BLaER1 treated with 17β-estradiol and CSF1 and Interleukin-3, amounts not matched to agents 10 nM and 100 nM (cell line): ENCODE measurements at regions not wholly inside any gene's neighbourhood (a gene's known extent, or its start where the extent isn't known, plus 50 kb on each side); places are given as distances from the start of the nearest gene placed in this dataset.
A peak's percentile ranks its signal among the peaks of the same experiment; 100 is the strongest.

ENCODE experiments used
- H3K27ac ChIP-seq, 11 experiments: shearing (Covaris generic); formaldehyde crosslinking; 2 replicates each; pipeline ENCODE4 v1.8.1; 2022
- H3K27me3 ChIP-seq, 11 experiments: shearing (Covaris generic); formaldehyde crosslinking; 2 replicates each; pipeline ENCODE4 v1.8.1; 2022
- H3K36me3 ChIP-seq, 11 experiments: shearing (Covaris generic); formaldehyde crosslinking; 2 replicates each; pipeline ENCODE4 v1.8.1; 2022
- H3K4me1 ChIP-seq, 10 experiments: shearing (Covaris generic); formaldehyde crosslinking; 2 replicates each; pipeline ENCODE4 v1.8.1; 2022
- H3K4me2 ChIP-seq, 11 experiments: shearing (Covaris generic); formaldehyde crosslinking; 2 replicates each; pipeline ENCODE4 v1.8.1; 2022
- H3K4me3 ChIP-seq, 10 experiments: shearing (Covaris generic); formaldehyde crosslinking; 2 replicates each; pipeline ENCODE4 v1.8.1; 2022
- H3K9ac ChIP-seq, 11 experiments: shearing (Covaris generic); formaldehyde crosslinking; 2 replicates each; pipeline ENCODE4 v1.8.1; 2022
- H3K9me3 ChIP-seq, 11 experiments: shearing (Covaris generic); formaldehyde crosslinking; replicated peaks in 1 of 11; 2 replicates each; pipeline ENCODE4 v1.8.1; 2022
- H4K20me1 ChIP-seq, 11 experiments: shearing (Covaris generic); formaldehyde crosslinking; 2 replicates each; pipeline ENCODE4 v1.8.1; 2022
- Cebpa-rat ChIP-seq, 11 experiments: shearing (Covaris generic); IDR thresholded peaks; 2 replicates each; pipeline ENCODE4 v1.8.1; 2022

- H3K9me3 ChIP-seq, result peaks cover 0 to 5% (median 0%) of the 10 kb centered on the region in 11 experiments; a peak in 2 of 22 replicates
- peaks cover 0 to 8% (median 0%) of the 10 kb centered on the region in 10 experiments; a peak in 3 of 20 replicates for H3K4me1 ChIP-seq
- no peak for TF ChIP-seq Cebpa-rat (IDR thresholded peaks at IDR 0.05)
- H3K4me3 ChIP-seq, result no peak overlapping the region
- H3K4me2 ChIP-seq, result no peak overlapping the region
- no peaks in the 10 kb centered on the region for H3K27me3 ChIP-seq
- H3K36me3 ChIP-seq, result no peaks in the 10 kb centered on the region
- H3K27ac ChIP-seq, result no peak overlapping the region
- H3K9ac ChIP-seq, result no peak overlapping the region
- no peaks in the 10 kb centered on the region for H4K20me1 ChIP-seq
These were observed 156.5 kb upstream of the FOXA2 start for GRCh38 chr20:22740829-22741228.

- H3K4me2 ChIP-seq, result no peak overlapping the region
- no peak overlapping the region for H3K4me3 ChIP-seq
- H3K36me3 ChIP-seq, result no peaks in the 10 kb centered on the region
- no peak overlapping the region for H3K9ac ChIP-seq
- no peak overlapping the region for H3K27ac ChIP-seq
- no peaks in the 10 kb centered on the region for H4K20me1 ChIP-seq
- peaks cover 0 to 8% (median 0%) of the 10 kb centered on the region in 10 experiments; a peak in 3 of 20 replicates for H3K4me1 ChIP-seq
- no peaks in the 10 kb centered on the region for H3K27me3 ChIP-seq
- TF ChIP-seq Cebpa-rat (IDR thresholded peaks at IDR 0.05), result no peak
- peaks cover 4 to 17% (median 11%) of the 10 kb centered on the region in 11 experiments; a peak in 18 of 22 replicates for H3K9me3 ChIP-seq
These were observed 160.2 kb upstream of the FOXA2 start for GRCh38 chr20:22744341-22745193.

- H3K9ac ChIP-seq, result no peak overlapping the region
- peaks cover 4 to 17% (median 11%) of the 10 kb centered on the region in 11 experiments; a peak in 18 of 22 replicates for H3K9me3 ChIP-seq
- no peak overlapping the region for H3K4me2 ChIP-seq
- no peaks in the 10 kb centered on the region for H4K20me1 ChIP-seq
- no peaks in the 10 kb centered on the region for H3K27me3 ChIP-seq
- TF ChIP-seq Cebpa-rat (IDR thresholded peaks at IDR 0.05), result no peak
- H3K36me3 ChIP-seq, result no peaks in the 10 kb centered on the region
- no peak overlapping the region for H3K4me3 ChIP-seq
- H3K27ac ChIP-seq, result no peak overlapping the region
- peaks cover 0 to 8% (median 0%) of the 10 kb centered on the region in 10 experiments; a peak in 3 of 20 replicates for H3K4me1 ChIP-seq
These were observed 160.8 kb upstream of the FOXA2 start for GRCh38 chr20:22745194-22745500.

- Histone ChIP-seq H3K9me3 (peaks cover 4 to 17% (median 11%) of the 10 kb centered on the region in 11 experiments; a peak in 18 of 22 replicates), H3K4me1 (peaks cover 0 to 8% (median 0%) of the 10 kb centered on the region in 10 experiments; a peak in 3 of 20 replicates), H3K36me3 (no peaks in the 10 kb centered on the region), H4K20me1 (no peaks in the 10 kb centered on the region), H3K27ac (no peak overlapping the region), H3K4me3 (no peak overlapping the region), H3K4me2 (no peak overlapping the region), H3K9ac (no peak overlapping the region), H3K27me3 (no peaks in the 10 kb centered on the region)
- TF ChIP-seq Cebpa-rat (IDR thresholded peaks at IDR 0.05), result no peak
These were observed 162.6 kb upstream of the FOXA2 start for GRCh38 chr20:22746957-22747356.

- no peak for TF ChIP-seq Cebpa-rat (IDR thresholded peaks at IDR 0.05)
- Histone ChIP-seq H3K27ac (no peak overlapping the region), H3K27me3 (no peaks in the 10 kb centered on the region)
These were observed 168.0 kb upstream of the FOXA2 start for GRCh38 chr20:22752324-22752723.

GRCh38 chr20:22757424-22758183, 173.2 kb upstream of the FOXA2 start:
- TF ChIP-seq Cebpa-rat (IDR thresholded peaks at IDR 0.05), result no peak
- Histone ChIP-seq H3K9ac (no peak overlapping the region), H3K27ac (no peak overlapping the region), H3K9me3 (no peaks in the 10 kb centered on the region), H3K4me1 (peaks cover 0 to 15% (median 8%) of the 10 kb centered on the region in 10 experiments; a peak in 10 of 20 replicates), H4K20me1 (no peaks in the 10 kb centered on the region), H3K4me2 (peak overlapping the region in 9 of 11 experiments; percentile 11 to 59 (median 28); a peak in 14 of 22 replicates), H3K4me3 (no peak overlapping the region), H3K36me3 (no peaks in the 10 kb centered on the region), H3K27me3 (no peaks in the 10 kb centered on the region)

More at GRCh38 chr20:22752324-22752723, 168.0 kb upstream of the FOXA2 start:
- H3K36me3 ChIP-seq, result no peaks in the 10 kb centered on the region
- no peak overlapping the region for H3K4me3 ChIP-seq
- H3K9me3 ChIP-seq, result no peaks in the 10 kb centered on the region; a peak in 1 of 22 replicates
- no peaks in the 10 kb centered on the region for H4K20me1 ChIP-seq
- no peaks in the 10 kb centered on the region for H3K4me1 ChIP-seq
- H3K9ac ChIP-seq, result no peak overlapping the region
- H3K4me2 ChIP-seq, result no peak overlapping the region

GRCh38 chr20:22758815-22759214, 174.4 kb upstream of the FOXA2 start:
- peaks cover 0 to 15% (median 8%) of the 10 kb centered on the region in 10 experiments; a peak in 10 of 20 replicates for H3K4me1 ChIP-seq

GRCh38 chr20:22762576-22763256, 178.3 kb upstream of the FOXA2 start:
- Histone ChIP-seq H3K4me3 (no peak overlapping the region), H3K9ac (no peak overlapping the region), H3K4me2 (no peak overlapping the region), H3K27me3 (no peaks in the 10 kb centered on the region), H4K20me1 (no peaks in the 10 kb centered on the region), H3K36me3 (no peaks in the 10 kb centered on the region), H3K27ac (no peak overlapping the region), H3K9me3 (no peaks in the 10 kb centered on the region), H3K4me1 (peaks cover 0 to 14% (median 7%) of the 10 kb centered on the region in 10 experiments; a peak in 10 of 20 replicates)
- no peak for TF ChIP-seq Cebpa-rat (IDR thresholded peaks at IDR 0.05)

More at GRCh38 chr20:22758815-22759214, 174.4 kb upstream of the FOXA2 start:
- no peaks in the 10 kb centered on the region for H3K9me3 ChIP-seq
- no peak overlapping the region for H3K9ac ChIP-seq
- no peak overlapping the region for H3K4me3 ChIP-seq
- no peaks in the 10 kb centered on the region for H3K36me3 ChIP-seq
- TF ChIP-seq Cebpa-rat (IDR thresholded peaks at IDR 0.05), result no peak
- no peak overlapping the region for H3K27ac ChIP-seq
- no peaks in the 10 kb centered on the region for H4K20me1 ChIP-seq
- peak overlapping the region in 3 of 11 experiments; percentile 24 to 59 (median 43); a peak in 5 of 22 replicates for H3K4me2 ChIP-seq
- no peaks in the 10 kb centered on the region for H3K27me3 ChIP-seq
